H1 (cell line): ENCODE measurements at regions not wholly inside any gene's neighbourhood (a gene's known extent, or its start where the extent isn't known, plus 50 kb on each side); places are given as distances from the start of the nearest gene placed in this dataset.

Source experiments
- CTCF ChIA-PET: fragments of 300-600 bp; sonication (Branson Sonifier 250); formaldehyde crosslinking; loops from one replicate; lab custom pipeline; 2021; ENCODE audit not compliant: partially characterized antibody; lab: Charles Lee
- POLR2A ChIA-PET: fragments of 300-600 bp; sonication (Branson Sonifier 250); formaldehyde crosslinking; loops from one replicate; lab custom pipeline; 2021; ENCODE audit warnings: inconsistent platforms; ENCODE audit not compliant: partially characterized antibody; lab: Charles Lee
- DNase-seq, 2 experiments: peaks; one replicate each; pipeline versions ENCODE4 v3.0.0 to v3.0.0-alpha.2; 2010 to 2022; ENCODE audit warnings: low spot score in 2 of 2, low read depth in 1 of 2, mixed read lengths in 1 of 2
- FAIRE-seq: peaks from 2 replicates; lab custom pipeline; 2011; peaks lifted over from hg19 to GRCh38; lab: Jason Lieb, UNC
- H2AFZ ChIP-seq: 2 replicates; pipeline ENCODE4 v1.8.1; 2012; ENCODE audit warnings: low read length, inconsistent platforms
- H2AK5ac ChIP-seq: 2 replicates; pipeline ENCODE4 v1.6.1; 2013; ENCODE audit warnings: low read depth, low read length
- H2BK120ac ChIP-seq: replicated peaks from 2 replicates; pipeline ENCODE3; 2013; ENCODE audit warnings: low read depth, low read length, inconsistent platforms
- H2BK12ac ChIP-seq: 2 replicates; pipeline ENCODE4 v1.6.1; 2013; ENCODE audit warnings: low read depth, low read length
- H2BK15ac ChIP-seq: 2 replicates; pipeline ENCODE4 v1.6.1; 2013; ENCODE audit warnings: low read length
- H2BK20ac ChIP-seq: 2 replicates; pipeline ENCODE4 v1.6.1; 2013; ENCODE audit warnings: low read length
- H2BK5ac ChIP-seq: 2 replicates; pipeline ENCODE4 v1.6.1; 2013; ENCODE audit warnings: low read depth, low read length
- H3K14ac ChIP-seq: 2 replicates; pipeline ENCODE4 v1.6.1; 2013; ENCODE audit warnings: inconsistent platforms; ENCODE audit not compliant: insufficient read length
- H3K18ac ChIP-seq: 2 replicates; pipeline ENCODE4 v1.6.1; 2013; ENCODE audit warnings: low read length; ENCODE audit errors: extremely low read depth
- H3K23ac ChIP-seq: 2 replicates; pipeline ENCODE4 v1.6.1; 2013; ENCODE audit warnings: inconsistent platforms; ENCODE audit not compliant: insufficient read length
- H3K23me2 ChIP-seq: 2 replicates; pipeline ENCODE4 v1.6.1; 2013; ENCODE audit warnings: low read depth, low read length
- H3K27ac ChIP-seq: 2 replicates; pipeline ENCODE4 v1.6.1; 2011; ENCODE audit warnings: low read depth, low read length, inconsistent platforms
- H3K27me3 ChIP-seq, 4 experiments: replicated peaks in 1 of 4; 1 replicate in 1 of 4; 2 replicates in 3 of 4; pipeline versions ENCODE4 v1.6.1 to v1.8.1; 2011 to 2013; ENCODE audit warnings: low read length in 3 of 4, mild to moderate bottlenecking in 3 of 4, inconsistent platforms in 2 of 4, mixed read lengths in 2 of 4, moderate library complexity in 1 of 4; ENCODE audit not compliant: control insufficient read depth in 3 of 4, insufficient read depth in 3 of 4; ENCODE audit errors: extremely low read depth in 1 of 4
- H3K36me3 ChIP-seq, 4 experiments: 2 replicates each; pipeline versions ENCODE4 v1.6.1 to v1.8.1; 2011 to 2013; ENCODE audit warnings: mild to moderate bottlenecking in 4 of 4, low read length in 3 of 4, moderate library complexity in 2 of 4, control low read depth in 1 of 4, inconsistent platforms in 1 of 4; ENCODE audit not compliant: insufficient read depth in 4 of 4, control insufficient read depth in 2 of 4
- H3K4ac ChIP-seq: replicated peaks from 2 replicates; pipeline ENCODE3; 2013; ENCODE audit warnings: low read length, low read depth, mixed read lengths, inconsistent platforms; ENCODE audit not compliant: insufficient read length
- H3K4me1 ChIP-seq, 4 experiments: replicated peaks in 1 of 4; 1 replicate in 1 of 4; 2 replicates in 3 of 4; pipeline versions ENCODE4 v1.6.1 to v1.8.1; 2011 to 2013; ENCODE audit warnings: low read length in 3 of 4, inconsistent platforms in 2 of 4, mixed read lengths in 1 of 4; ENCODE audit not compliant: insufficient read depth in 4 of 4, control insufficient read depth in 3 of 4
- H3K4me2 ChIP-seq, 2 experiments: 2 replicates each; pipeline versions ENCODE4 v1.6.1 to v1.8.1; 2011 to 2013; ENCODE audit warnings: low read depth in 2 of 2, low read length in 2 of 2, control low read depth in 1 of 2, inconsistent platforms in 1 of 2, mild to moderate bottlenecking in 1 of 2; ENCODE audit not compliant: insufficient read depth in 1 of 2
- H3K4me3 ChIP-seq, 4 experiments: fragments of 200-600, 300-600 bp in 1 of 4; sonication (generic), shearing (Covaris generic), sonication (Bioruptor Twin) in 1 of 4; 2 replicates each; pipeline versions ENCODE4 v1.5.1 to v1.8.1; 2011 to 2016; ENCODE audit warnings: low read length in 4 of 4, low read depth in 3 of 4, control low read depth in 2 of 4, inconsistent platforms in 2 of 4, mild to moderate bottlenecking in 2 of 4, mixed read lengths in 1 of 4, moderate library complexity in 1 of 4; ENCODE audit not compliant: insufficient read depth in 2 of 4; ENCODE audit errors: extremely low read depth in 1 of 4
- H3K56ac ChIP-seq: replicated peaks from 2 replicates; pipeline ENCODE3; 2013; ENCODE audit warnings: low read depth, mild to moderate bottlenecking, mixed read lengths, low read length, inconsistent platforms; ENCODE audit not compliant: insufficient read length
- H3K79me1 ChIP-seq: 2 replicates; pipeline ENCODE4 v1.6.1; 2013; ENCODE audit warnings: low read depth, low read length, control low read depth
- H3K79me2 ChIP-seq, 2 experiments: 2 replicates each; pipeline versions ENCODE4 v1.6.1 to v1.8.1; 2012 to 2013; ENCODE audit warnings: low read length in 2 of 2, mild to moderate bottlenecking in 2 of 2, inconsistent platforms in 1 of 2; ENCODE audit not compliant: insufficient read depth in 2 of 2, control insufficient read depth in 1 of 2
- H3K9ac ChIP-seq, 4 experiments: replicated peaks in 1 of 4; 1 replicate in 1 of 4; 2 replicates in 3 of 4; pipeline versions ENCODE4 v1.6.1 to v1.8.1; 2011 to 2013; ENCODE audit warnings: low read depth in 3 of 4, low read length in 3 of 4, control low read depth in 2 of 4, mild to moderate bottlenecking in 2 of 4, moderate library complexity in 2 of 4, inconsistent platforms in 1 of 4; ENCODE audit errors: extremely low read depth in 1 of 4
- H3K9me3 ChIP-seq, 2 experiments: 2 replicates each; pipeline versions ENCODE4 v1.6.1 to v1.8.1; 2012 to 2013; ENCODE audit warnings: mild to moderate bottlenecking in 2 of 2, moderate library complexity in 2 of 2, control low read depth in 1 of 2, inconsistent platforms in 1 of 2, low read depth in 1 of 2, low read length in 1 of 2, mixed read lengths in 1 of 2; ENCODE audit not compliant: insufficient read depth in 2 of 2
- H4K20me1 ChIP-seq, 2 experiments: replicated peaks in 1 of 2; 2 replicates each; pipeline versions ENCODE3 to v1.8.1; 2011 to 2013; ENCODE audit warnings: inconsistent platforms in 2 of 2, low read length in 2 of 2, mild to moderate bottlenecking in 1 of 2; ENCODE audit not compliant: insufficient read depth in 2 of 2, control insufficient read depth in 1 of 2
- H4K5ac ChIP-seq: 2 replicates; pipeline ENCODE4 v1.6.1; 2013; ENCODE audit warnings: low read length, low read depth, mixed read lengths, inconsistent platforms; ENCODE audit not compliant: insufficient read length
- H4K8ac ChIP-seq: 2 replicates; pipeline ENCODE4 v1.8.0; 2013; ENCODE audit warnings: mild to moderate bottlenecking, moderate library complexity, low read length, inconsistent platforms; ENCODE audit not compliant: insufficient read depth; ENCODE audit errors: extremely low read depth
- H4K91ac ChIP-seq: replicated peaks from 2 replicates; pipeline ENCODE3; 2013; ENCODE audit warnings: low read length, mixed read lengths, inconsistent platforms; ENCODE audit not compliant: insufficient read length
- FOSL1 ChIP-seq: IDR thresholded peaks from 2 replicates; pipeline ENCODE4 v1.6.1; 2011; ENCODE audit warnings: mild to moderate bottlenecking, low read depth, low read length, moderate library complexity; ENCODE audit not compliant: insufficient read depth
- GTF2F1 ChIP-seq: IDR thresholded peaks from 2 replicates; pipeline ENCODE4 v1.6.1; 2012; ENCODE audit warnings: low read depth, low read length, improper control_type of control experiment, borderline replicate concordance
- HDAC2 ChIP-seq, 2 experiments: fragments of 300-600 bp in 1 of 2; sonication (generic) in 1 of 2; IDR thresholded peaks; 2 replicates each; pipeline ENCODE4 v1.6.1; 2011 to 2012; ENCODE audit warnings: low read depth in 2 of 2, low read length in 2 of 2, mild to moderate bottlenecking in 2 of 2, moderate library complexity in 2 of 2, borderline replicate concordance in 1 of 2, inconsistent platforms in 1 of 2
- MAFK ChIP-seq: IDR thresholded peaks from 2 replicates; pipeline ENCODE4 v1.6.1; 2012; ENCODE audit warnings: low read depth, mild to moderate bottlenecking, improper control_type of control experiment, low read length
- POLR2A ChIP-seq, 2 experiments: IDR thresholded peaks; 1 replicate in 1 of 2; 2 replicates in 1 of 2; pipeline ENCODE4 v1.6.1; 2011; ENCODE audit warnings: low read depth in 2 of 2, low read length in 2 of 2, mild to moderate bottlenecking in 2 of 2; ENCODE audit errors: control extremely low read depth in 1 of 2
- SUZ12 ChIP-seq: fragments of 200-600 bp; sonication (generic); IDR thresholded peaks from 2 replicates; pipeline ENCODE4 v1.6.1; 2012; ENCODE audit warnings: mild to moderate bottlenecking, inconsistent platforms, low read length, moderate library complexity, mixed read lengths
- TAF7 ChIP-seq: optimal IDR thresholded peaks from 2 replicates; pipeline ENCODE3; 2011; ENCODE audit warnings: low read depth, mild to moderate bottlenecking, inconsistent platforms, low read length, moderate library complexity, borderline replicate concordance
- YY1 ChIP-seq: IDR thresholded peaks from 2 replicates; pipeline ENCODE4 v1.6.1; 2011; ENCODE audit warnings: low read depth, mild to moderate bottlenecking, low read length
- WGBS, 2 experiments: shearing (Covaris generic) in 1 of 2; methylation state at CpG; one replicate each; pipeline versions ENCODE4 v1.1.6 to v1.1.7; 2013 to 2015; ENCODE audit warnings: low lambda C conversion rate in 2 of 2, mixed read lengths in 2 of 2, inconsistent platforms in 1 of 2, low coverage in 1 of 2, missing lambda C conversion rate in 1 of 2; ENCODE audit not compliant: insufficient replicate concordance in 2 of 2, insufficient coverage in 1 of 2, insufficient read length in 1 of 2; ENCODE audit errors: extremely low coverage in 1 of 2, missing lambda C conversion rate in 1 of 2; 5-methylcytosine and 5-hydroxymethylcytosine counted together

- no peak overlapping the region for H2AFZ ChIP-seq
- POLR2A ChIA-PET = interaction anchor here (1.5 kb wide), 1 partner anchor 14 kb away, joined by 5 read pairs; no protein-coding TSS in a partner anchor
- FAIRE-seq = no peak
- no peak for TF ChIP-seq HDAC2 (IDR thresholded peaks at IDR 0.05; ENCODE audit: borderline replicate concordance in 1 of 2, low read depth in 2 of 2, low read length in 2 of 2)
- no peak for TF ChIP-seq POLR2A (IDR thresholded peaks at IDR 0.05; ENCODE audit: control extremely low read depth in 1 of 2, low read depth in 2 of 2, low read length in 2 of 2)
- TF ChIP-seq GTF2F1 = no peak
- no peak for TF ChIP-seq MAFK
- no peak for TF ChIP-seq SUZ12
- TF ChIP-seq TAF7 = no peak
- TF ChIP-seq YY1 = no peak
- TF ChIP-seq FOSL1 = no peak
- H3K23me2 ChIP-seq = no peaks in the 10 kb centered on the region
- peak overlapping the region; percentile 48; the same call in 1 of the 2 replicates for H4K8ac ChIP-seq
- no peak overlapping the region for H2BK120ac ChIP-seq
- no peak overlapping the region for H2BK15ac ChIP-seq
- 85% methylated on average over 8 of the region's 8 CpGs; no CpG with 5 or more reads in 1 of the 2 experiments for WGBS, 2 experiments
- H3K79me2 ChIP-seq = no peaks in the 10 kb centered on the region
- no peak overlapping the region for H3K14ac ChIP-seq
- no peak overlapping the region for H2BK12ac ChIP-seq
- H2BK20ac ChIP-seq = no peak overlapping the region
- H3K4me2 ChIP-seq = no peak overlapping the region
- CTCF ChIA-PET = interaction anchor here (0.9 to 2.3 kb wide), 9 partner anchors 10 to 152 kb away, joined by 3 to 7 read pairs (median 4); no protein-coding TSS in a partner anchor
- no peak overlapping the region for H3K9ac ChIP-seq
- H3K27ac ChIP-seq = no peak overlapping the region
- H3K18ac ChIP-seq = no peak overlapping the region
- H3K27me3 ChIP-seq = no peaks in the 10 kb centered on the region
- no peak for DNase-seq
- no peak overlapping the region for H2BK5ac ChIP-seq
- no peaks in the 10 kb centered on the region for H4K20me1 ChIP-seq
- H3K36me3 ChIP-seq = no peaks in the 10 kb centered on the region
- H3K79me1 ChIP-seq = no peaks in the 10 kb centered on the region
- no peaks in the 10 kb centered on the region for H3K9me3 ChIP-seq
- H3K4me3 ChIP-seq = no peak overlapping the region
- H3K4ac ChIP-seq = no peak overlapping the region
- H4K5ac ChIP-seq = no peak overlapping the region
- no peak overlapping the region for H3K56ac ChIP-seq
- H4K91ac ChIP-seq = no peak overlapping the region
- H2AK5ac ChIP-seq = no peak overlapping the region
- no peaks in the 10 kb centered on the region; a peak in 2 of 7 replicates for H3K4me1 ChIP-seq
- H3K23ac ChIP-seq = no peak overlapping the region
Observed at GRCh38 chr1:37171691-37172090, 137.4 kb upstream of the GRIK3 start.
